Neuronal stem cell (in vitro differentiated cells): ENCODE measurements at regions not wholly inside any gene's neighbourhood (a gene's known extent, or its start where the extent isn't known, plus 50 kb on each side); places are given as distances from the start of the nearest gene placed in this dataset.

ENCODE experiments used
- DNase-seq: peaks from one replicate; pipeline ENCODE4 v3.0.0-alpha.2; 2013; ENCODE audit warnings: low spot score
- H2AFZ ChIP-seq: one replicate; pipeline ENCODE4 v1.6.1; 2013; ENCODE audit warnings: mild to moderate bottlenecking, low read length, inconsistent platforms
- H2AK5ac ChIP-seq: 2 replicates; pipeline ENCODE4 v1.6.1; 2013; ENCODE audit warnings: low read depth, mild to moderate bottlenecking, inconsistent platforms, low read length, moderate library complexity, mixed read lengths
- H2BK120ac ChIP-seq: 2 replicates; pipeline ENCODE4 v1.6.1; 2013; ENCODE audit warnings: low read depth, mild to moderate bottlenecking, inconsistent platforms, low read length, moderate library complexity, mixed read lengths
- H2BK12ac ChIP-seq: one replicate; pipeline ENCODE4 v1.6.1; 2013; ENCODE audit warnings: low read length, inconsistent platforms
- H2BK15ac ChIP-seq: 2 replicates; pipeline ENCODE4 v1.6.1; 2013; ENCODE audit warnings: mild to moderate bottlenecking, low read length, inconsistent platforms, mixed read lengths
- H2BK5ac ChIP-seq: one replicate; pipeline ENCODE4 v1.6.1; 2013; ENCODE audit warnings: inconsistent platforms, mild to moderate bottlenecking, low read length, moderate library complexity
- H3K14ac ChIP-seq: one replicate; pipeline ENCODE4 v1.6.1; 2013; ENCODE audit warnings: low read length, inconsistent platforms
- H3K18ac ChIP-seq: 2 replicates; pipeline ENCODE4 v1.6.1; 2013; ENCODE audit warnings: low read length, inconsistent platforms
- H3K23ac ChIP-seq: 2 replicates; pipeline ENCODE4 v1.6.1; 2013; ENCODE audit warnings: low read depth, mild to moderate bottlenecking, mixed read lengths, low read length, inconsistent platforms; ENCODE audit not compliant: poor library complexity
- H3K27ac ChIP-seq: replicated peaks from 3 replicates; pipeline ENCODE4 v1.5.1; 2013; ENCODE audit warnings: low read length, inconsistent platforms
- H3K27me3 ChIP-seq, 3 experiments: 2 replicates each; pipeline ENCODE4 v1.6.1; 2013; ENCODE audit warnings: low read length in 3 of 3, mild to moderate bottlenecking in 2 of 3, inconsistent platforms in 1 of 3, low read depth in 1 of 3, mixed read lengths in 1 of 3, moderate library complexity in 1 of 3; ENCODE audit not compliant: control insufficient read depth in 3 of 3, insufficient read depth in 3 of 3
- H3K36me3 ChIP-seq, 2 donors: replicated peaks in 1 of 2; 2 replicates each; pipeline ENCODE4 v1.6.1; 2013; ENCODE audit warnings: low read length in 2 of 2; ENCODE audit not compliant: control insufficient read depth in 2 of 2, insufficient read depth in 2 of 2
- H3K4ac ChIP-seq: 2 replicates; pipeline ENCODE4 v1.6.1; 2013; ENCODE audit warnings: inconsistent platforms, mild to moderate bottlenecking, low read length, moderate library complexity
- H3K4me1 ChIP-seq, 2 donors: 1 replicate in 1 of 2; 2 replicates in 1 of 2; pipeline ENCODE4 v1.6.1; 2013; ENCODE audit warnings: low read length in 2 of 2, low read depth in 1 of 2; ENCODE audit not compliant: control insufficient read depth in 2 of 2, insufficient read depth in 1 of 2
- H3K4me2 ChIP-seq: one replicate; pipeline ENCODE4 v1.6.1; 2013; ENCODE audit warnings: mild to moderate bottlenecking, low read length, inconsistent platforms; ENCODE audit not compliant: insufficient read depth, poor library complexity, severe bottlenecking
- H3K4me3 ChIP-seq, 2 donors: 2 replicates each; pipeline ENCODE4 v1.5.1; 2013; ENCODE audit warnings: low read length in 2 of 2, mild to moderate bottlenecking in 2 of 2, inconsistent platforms in 1 of 2, moderate library complexity in 1 of 2
- H3K79me1 ChIP-seq: one replicate; pipeline ENCODE4 v1.6.1; 2013; ENCODE audit warnings: low read depth, mild to moderate bottlenecking, inconsistent platforms, low read length, moderate library complexity
- H3K9ac ChIP-seq: one replicate; pipeline ENCODE4 v1.6.1; 2013; ENCODE audit warnings: mild to moderate bottlenecking, low read depth, low read length, inconsistent platforms; ENCODE audit not compliant: poor library complexity
- H3K9me3 ChIP-seq, 2 donors: replicated peaks in 1 of 2; 2 replicates each; pipeline versions ENCODE3 to v1.6.1; 2013; ENCODE audit warnings: low read length in 2 of 2, mild to moderate bottlenecking in 2 of 2, inconsistent platforms in 1 of 2, low read depth in 1 of 2, mixed read lengths in 1 of 2, moderate library complexity in 1 of 2; ENCODE audit not compliant: control insufficient read depth in 2 of 2, insufficient read depth in 1 of 2
- H4K8ac ChIP-seq: one replicate; pipeline ENCODE4 v1.6.1; 2013; ENCODE audit warnings: low read depth, mild to moderate bottlenecking, inconsistent platforms, low read length, moderate library complexity
- H4K91ac ChIP-seq: one replicate; pipeline ENCODE4 v1.6.1; 2013; ENCODE audit warnings: low read length, low read depth, mild to moderate bottlenecking, inconsistent platforms; ENCODE audit not compliant: poor library complexity
- WGBS, 2 donors: extraction: QIAGEN DNeasy Blood & Tissue Kit; methylation state at CpG; one replicate each; pipeline ENCODE4 v1.1.7; 2013; ENCODE audit warnings: missing lambda C conversion rate in 2 of 2, mixed read lengths in 1 of 2; ENCODE audit not compliant: insufficient read length in 2 of 2, insufficient replicate concordance in 1 of 2; ENCODE audit errors: extremely low coverage in 2 of 2; 5-methylcytosine and 5-hydroxymethylcytosine counted together

- DNase-seq = no peak
- Histone ChIP-seq H3K23ac (no peak overlapping the region), H3K27ac (no peak overlapping the region), H3K36me3 (no peaks in the 10 kb centered on the region), H3K14ac (no peak overlapping the region), H4K8ac (no peak overlapping the region), H3K4ac (no peak overlapping the region), H3K9ac (no peak overlapping the region), H2AK5ac (no peak overlapping the region), H3K18ac (no peak overlapping the region), H2AFZ (no peak overlapping the region), H3K9me3 (no peaks in the 10 kb centered on the region), H2BK5ac (no peak overlapping the region), H2BK15ac (no peak overlapping the region), H2BK120ac (no peak overlapping the region), H3K27me3 (no peaks in the 10 kb centered on the region), H3K79me1 (no peaks in the 10 kb centered on the region), H3K4me3 (no peak overlapping the region), H3K4me1 (no peaks in the 10 kb centered on the region), H4K91ac (no peak overlapping the region), H3K4me2 (no peak overlapping the region), H2BK12ac (no peak overlapping the region)
- WGBS, 2 donors = no CpG with 5 or more reads among the region's 3 CpGs
These were observed 175.8 kb upstream of the USP9Y start for GRCh38 chrY:12525206-12525605.

DNA sequence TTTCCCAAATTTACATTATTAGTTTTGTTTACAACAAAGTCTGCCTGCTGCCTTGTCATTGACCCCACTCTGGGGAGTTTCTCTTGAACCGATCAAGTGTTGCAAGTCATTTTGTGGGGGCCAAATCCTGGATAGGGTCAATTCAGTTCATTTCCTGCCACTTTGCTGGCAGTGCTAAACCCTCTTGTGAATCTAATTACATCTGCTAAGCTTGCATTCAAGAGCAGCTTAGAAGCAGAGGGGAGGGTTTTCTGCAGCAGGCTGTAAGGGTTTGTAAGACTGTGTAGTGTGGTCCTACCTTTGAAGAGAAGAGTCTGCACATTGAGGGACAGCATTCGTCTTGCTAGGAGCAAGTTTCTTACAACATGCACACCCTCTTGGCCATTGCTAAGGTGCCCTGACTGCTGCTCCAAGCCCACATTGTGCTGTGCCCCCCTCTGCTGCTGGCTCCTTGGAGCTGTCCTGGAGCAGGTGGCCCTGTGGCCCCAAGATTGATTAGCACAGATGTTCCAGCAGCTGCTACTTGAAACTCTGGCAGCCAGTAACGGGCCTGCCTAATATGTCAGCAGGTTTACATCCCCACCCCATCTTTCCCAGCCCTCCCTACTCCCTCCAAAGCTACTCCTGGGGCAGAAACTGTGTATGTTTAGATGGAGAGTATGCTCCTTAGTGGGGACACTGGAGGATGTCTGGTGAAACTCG lies 174.5 kb upstream of the USP9Y start:
- Histone ChIP-seq H3K4ac (no peak overlapping the region), H4K8ac (no peak overlapping the region), H3K79me1 (no peaks in the 10 kb centered on the region), H3K14ac (no peak overlapping the region), H3K9me3 (no peaks in the 10 kb centered on the region), H3K4me3 (no peak overlapping the region), H2BK120ac (no peak overlapping the region), H2AFZ (no peak overlapping the region), H2BK12ac (no peak overlapping the region), H3K36me3 (no peaks in the 10 kb centered on the region), H3K4me2 (no peak overlapping the region), H2BK5ac (no peak overlapping the region), H3K4me1 (no peaks in the 10 kb centered on the region), H3K27ac (no peak overlapping the region), H3K18ac (no peak overlapping the region), H3K9ac (no peak overlapping the region), H2BK15ac (no peak overlapping the region), H3K27me3 (no peaks in the 10 kb centered on the region), H2AK5ac (no peak overlapping the region), H4K91ac (no peak overlapping the region), H3K23ac (no peak overlapping the region)
- WGBS, 2 donors = no CpG with 5 or more reads among the region's 4 CpGs
- no peak for DNase-seq

DNA sequence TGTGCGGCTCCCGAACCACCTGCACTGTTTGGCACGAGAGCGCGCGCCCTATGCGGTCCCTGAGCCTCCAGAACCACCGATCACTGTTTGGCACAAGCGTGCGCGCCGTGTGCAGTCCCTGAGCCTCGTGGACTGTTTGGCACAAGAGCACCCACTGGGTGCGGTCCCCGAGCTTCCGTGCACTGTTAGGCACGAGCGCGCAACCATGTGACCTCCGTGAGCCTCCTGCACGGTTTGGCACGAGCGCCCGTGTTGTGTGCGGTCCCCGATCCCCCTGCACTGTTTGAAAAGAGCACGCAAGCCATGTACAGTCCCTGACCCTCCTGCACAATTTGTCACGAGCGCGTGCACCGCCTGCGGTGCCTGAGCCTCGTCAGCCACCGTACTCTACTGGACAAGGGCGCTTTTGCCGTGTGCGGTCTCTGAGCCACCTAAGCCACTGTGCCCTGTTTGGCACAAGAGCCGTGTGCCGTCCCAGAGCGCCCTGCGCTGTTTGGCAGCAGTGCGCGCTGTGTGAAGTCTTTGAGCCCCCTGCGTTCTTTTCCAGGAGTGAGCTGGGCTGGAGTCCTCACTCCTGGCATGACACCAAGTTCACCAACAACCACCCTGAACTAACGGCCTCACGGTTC lies 163.7 kb upstream of the USP9Y start:
- no peaks in the 10 kb centered on the region for H3K4me1 ChIP-seq
- no peaks in the 10 kb centered on the region for H3K79me1 ChIP-seq
- no peak overlapping the region for H3K4ac ChIP-seq
- no peak overlapping the region for H2BK12ac ChIP-seq
- DNase-seq = no peak
- no peaks in the 10 kb centered on the region for H3K27me3 ChIP-seq
- no peak overlapping the region for H2BK120ac ChIP-seq
- H3K4me3 ChIP-seq = no peak overlapping the region
- no peak overlapping the region for H2AFZ ChIP-seq
- H2BK15ac ChIP-seq = no peak overlapping the region
- no peak overlapping the region for H3K23ac ChIP-seq
- H3K9ac ChIP-seq = peak overlapping the region; percentile 21
- no peak overlapping the region for H3K14ac ChIP-seq
- H3K4me2 ChIP-seq = no peak overlapping the region
- H2BK5ac ChIP-seq = no peak overlapping the region
- no CpG with 5 or more reads among the region's 46 CpGs for WGBS, 2 donors
- H3K36me3 ChIP-seq = no peaks in the 10 kb centered on the region
- no peak overlapping the region for H2AK5ac ChIP-seq
- no peak overlapping the region for H4K8ac ChIP-seq
- H3K18ac ChIP-seq = no peak overlapping the region
- no peak overlapping the region for H3K27ac ChIP-seq
- no peaks in the 10 kb centered on the region for H3K9me3 ChIP-seq
- no peak overlapping the region for H4K91ac ChIP-seq

- Histone ChIP-seq H3K23ac (no peak overlapping the region), H3K79me1 (no peaks in the 10 kb centered on the region), H2BK15ac (no peak overlapping the region), H2BK5ac (no peak overlapping the region), H3K4me1 (no peaks in the 10 kb centered on the region), H2AK5ac (no peak overlapping the region), H3K36me3 (no peaks in the 10 kb centered on the region), H2BK12ac (no peak overlapping the region), H3K14ac (no peak overlapping the region), H3K18ac (no peak overlapping the region), H3K4me3 (no peak overlapping the region), H3K9ac (no peak overlapping the region), H3K4me2 (no peak overlapping the region), H3K9me3 (no peaks in the 10 kb centered on the region), H2AFZ (no peak overlapping the region), H2BK120ac (no peak overlapping the region), H4K8ac (no peak overlapping the region), H3K4ac (no peak overlapping the region), H4K91ac (no peak overlapping the region), H3K27ac (no peak overlapping the region), H3K27me3 (no peaks in the 10 kb centered on the region)
- WGBS, 2 donors = no CpG with 5 or more reads among the region's 9 CpGs
- no peak for DNase-seq
These were observed 154.1 kb upstream of the USP9Y start for GRCh38 chrY:12546746-12547420.
